Astrocyte of the cerebellum (primary cell): ENCODE measurements at regions not wholly inside any gene's neighbourhood (a gene's known extent, or its start where the extent isn't known, plus 50 kb on each side); places are given as distances from the start of the nearest gene placed in this dataset.

Experiments
- DNase-seq: peaks from one replicate; pipeline ENCODE4 v3.0.0-alpha.2; 2011; ENCODE audit warnings: low read depth
- H3K4me3 ChIP-seq: 2 replicates; pipeline ENCODE4 v1.5.1; 2011; ENCODE audit warnings: mild to moderate bottlenecking, low read depth, low read length, moderate library complexity
- in situ Hi-C: cut with HindIII; loops from 2 replicates; pipeline ENCODE4 v1.10.0; 2017; ENCODE audit warnings: low sequenced_read_pairs
- TF ChIP-seq, protein P1 (sequence below): IDR thresholded peaks from 2 replicates; pipeline ENCODE4 v1.5.1; 2012; ENCODE audit warnings: low read length, low read depth, moderate library complexity, mild to moderate bottlenecking; ENCODE audit errors: missing control alignments

DNA sequence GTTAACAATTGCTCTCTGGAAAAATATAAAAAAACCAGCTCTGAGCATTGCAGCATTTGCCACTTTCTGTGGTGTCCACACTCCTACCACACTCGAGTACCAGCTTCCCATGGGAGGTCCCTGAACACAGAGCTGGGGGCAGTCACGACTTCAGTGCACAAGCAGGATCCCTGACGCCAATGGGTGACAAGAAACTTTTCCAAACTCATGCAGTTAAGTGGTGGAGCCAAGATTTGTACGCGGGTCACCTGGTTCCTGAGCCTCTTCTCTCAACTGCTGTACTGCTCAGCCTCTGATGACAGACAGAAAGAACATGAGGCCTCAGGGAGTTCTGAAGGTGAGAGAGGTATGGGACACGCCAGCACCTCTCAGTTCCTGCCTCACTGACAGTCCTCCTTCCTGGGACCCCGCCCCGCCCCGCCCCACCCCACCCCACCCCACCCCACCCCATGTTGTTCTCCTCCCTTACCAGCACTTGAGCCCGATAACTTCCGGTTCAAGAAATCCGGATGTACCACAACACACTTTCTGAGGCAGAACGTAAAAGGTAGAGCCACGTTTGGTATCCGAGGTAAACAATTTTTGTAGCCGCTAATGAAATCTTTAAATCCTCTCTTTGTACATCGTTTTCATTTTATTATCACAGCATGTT, 287.6 kb downstream of the MYCN start:
- DNase-seq = no peak
- TF ChIP-seq, protein P1, sequence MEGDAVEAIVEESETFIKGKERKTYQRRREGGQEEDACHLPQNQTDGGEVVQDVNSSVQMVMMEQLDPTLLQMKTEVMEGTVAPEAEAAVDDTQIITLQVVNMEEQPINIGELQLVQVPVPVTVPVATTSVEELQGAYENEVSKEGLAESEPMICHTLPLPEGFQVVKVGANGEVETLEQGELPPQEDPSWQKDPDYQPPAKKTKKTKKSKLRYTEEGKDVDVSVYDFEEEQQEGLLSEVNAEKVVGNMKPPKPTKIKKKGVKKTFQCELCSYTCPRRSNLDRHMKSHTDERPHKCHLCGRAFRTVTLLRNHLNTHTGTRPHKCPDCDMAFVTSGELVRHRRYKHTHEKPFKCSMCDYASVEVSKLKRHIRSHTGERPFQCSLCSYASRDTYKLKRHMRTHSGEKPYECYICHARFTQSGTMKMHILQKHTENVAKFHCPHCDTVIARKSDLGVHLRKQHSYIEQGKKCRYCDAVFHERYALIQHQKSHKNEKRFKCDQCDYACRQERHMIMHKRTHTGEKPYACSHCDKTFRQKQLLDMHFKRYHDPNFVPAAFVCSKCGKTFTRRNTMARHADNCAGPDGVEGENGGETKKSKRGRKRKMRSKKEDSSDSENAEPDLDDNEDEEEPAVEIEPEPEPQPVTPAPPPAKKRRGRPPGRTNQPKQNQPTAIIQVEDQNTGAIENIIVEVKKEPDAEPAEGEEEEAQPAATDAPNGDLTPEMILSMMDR = no peak
- in situ Hi-C loops = no loop called here
- no peak overlapping the region for H3K4me3 ChIP-seq

DNA sequence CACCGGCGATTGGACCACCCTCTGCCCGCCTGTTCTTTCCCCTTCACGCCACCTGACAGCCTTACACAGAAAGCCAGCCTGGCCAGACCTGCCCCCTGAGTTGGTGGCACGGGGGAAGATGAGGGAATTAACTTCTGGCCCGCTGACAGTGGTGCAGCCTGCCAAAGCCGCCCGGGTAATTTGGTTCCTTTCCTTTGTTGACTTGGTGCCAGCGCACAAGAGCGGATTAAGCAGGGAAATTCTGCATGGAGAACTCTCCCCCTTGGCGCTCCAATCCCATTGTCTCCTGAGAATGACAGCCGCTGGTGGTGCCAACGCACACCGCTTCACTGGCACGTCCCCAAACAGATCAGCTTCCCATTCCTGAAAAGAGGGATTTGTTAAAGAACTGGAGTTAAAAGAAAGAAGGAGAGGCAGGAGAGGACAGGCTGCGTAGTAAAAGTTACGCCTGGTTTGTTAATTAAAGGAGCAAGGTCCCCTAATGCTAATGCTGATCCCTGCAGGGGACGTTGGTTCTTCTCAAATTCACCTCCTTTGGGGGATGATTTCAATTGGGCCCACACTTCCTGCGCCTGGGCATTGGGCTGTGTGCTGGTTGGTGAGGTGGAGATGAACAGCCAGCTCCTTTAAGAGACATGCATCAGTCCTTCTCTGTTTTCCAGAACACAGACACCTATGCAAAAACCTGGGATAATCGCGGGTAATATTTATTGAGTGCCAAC, 286.8 kb downstream of the MYCN start:
- no peak for DNase-seq
- in situ Hi-C loops = no loop called here
- TF ChIP-seq, protein P1 = no peak
- H3K4me3 ChIP-seq = no peak overlapping the region

DNA sequence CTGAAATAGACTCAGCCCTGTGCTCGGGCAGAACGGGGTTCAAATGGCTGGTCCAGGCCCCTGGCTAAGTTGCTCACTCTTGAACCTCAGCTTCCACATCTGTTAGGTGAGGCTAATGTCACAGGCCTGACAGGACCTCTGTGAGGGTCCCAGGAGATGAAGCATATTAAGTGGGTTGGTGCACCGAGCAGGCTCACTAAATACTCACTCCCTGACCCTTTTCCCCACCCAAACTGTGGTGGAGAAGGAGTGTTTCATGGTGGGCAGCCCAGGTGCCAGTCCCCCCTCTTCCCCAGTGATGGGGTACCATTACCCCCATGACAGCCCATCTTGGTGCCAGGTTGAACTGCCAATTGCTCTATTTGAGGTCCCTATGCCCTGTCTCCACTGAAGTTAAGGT, 286.0 kb downstream of the MYCN start:
- no peak overlapping the region for H3K4me3 ChIP-seq
- in situ Hi-C loops = no loop called here
- TF ChIP-seq, protein P1 = no peak
- no peak for DNase-seq

DNA sequence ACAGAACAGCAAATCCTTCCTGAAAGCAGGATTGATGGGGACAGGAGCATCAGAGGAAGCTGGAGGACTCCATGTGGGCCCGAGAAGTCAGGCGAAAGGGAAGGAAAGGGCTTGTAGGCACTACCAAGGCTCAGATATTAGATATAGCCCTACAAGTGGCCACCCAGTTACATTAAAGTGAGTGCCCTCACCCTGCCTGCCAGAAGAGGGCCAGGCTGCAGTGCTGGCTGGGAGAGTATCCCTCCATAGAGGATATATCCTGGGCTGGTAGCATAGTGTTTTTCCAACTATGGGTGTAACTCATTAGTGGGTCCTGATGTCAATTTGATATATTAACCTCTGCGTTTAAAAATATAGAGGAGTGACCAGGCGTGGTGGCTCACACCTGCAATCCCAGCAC, 285.2 kb downstream of the MYCN start:
- TF ChIP-seq, protein P1 = no peak
- in situ Hi-C loops = no loop called here
- H3K4me3 ChIP-seq = no peak overlapping the region
- DNase-seq = no peak

DNA sequence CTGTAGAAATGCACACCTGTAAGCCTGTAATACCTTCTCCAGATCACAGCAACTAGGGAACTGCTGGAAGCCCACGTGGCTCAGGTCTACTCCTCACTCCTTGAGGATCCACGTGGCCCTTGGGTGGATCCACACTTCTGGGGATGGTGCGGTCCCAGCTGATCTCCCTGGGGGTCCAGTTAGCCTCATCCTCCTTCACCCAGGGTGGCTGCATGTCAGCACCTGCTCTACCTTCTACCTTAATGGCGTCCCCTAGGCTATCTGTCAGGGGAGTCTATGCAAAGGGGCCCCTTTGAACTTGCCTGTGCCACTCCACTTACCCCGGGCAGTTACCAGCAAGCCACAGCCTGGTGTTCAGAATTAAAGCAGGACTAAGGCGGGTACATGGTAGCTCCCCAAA, 284.7 kb downstream of the MYCN start:
- DNase-seq = no peak
- in situ Hi-C loops = no loop called here
- no peak overlapping the region for H3K4me3 ChIP-seq
- TF ChIP-seq, protein P1 = no peak

DNA sequence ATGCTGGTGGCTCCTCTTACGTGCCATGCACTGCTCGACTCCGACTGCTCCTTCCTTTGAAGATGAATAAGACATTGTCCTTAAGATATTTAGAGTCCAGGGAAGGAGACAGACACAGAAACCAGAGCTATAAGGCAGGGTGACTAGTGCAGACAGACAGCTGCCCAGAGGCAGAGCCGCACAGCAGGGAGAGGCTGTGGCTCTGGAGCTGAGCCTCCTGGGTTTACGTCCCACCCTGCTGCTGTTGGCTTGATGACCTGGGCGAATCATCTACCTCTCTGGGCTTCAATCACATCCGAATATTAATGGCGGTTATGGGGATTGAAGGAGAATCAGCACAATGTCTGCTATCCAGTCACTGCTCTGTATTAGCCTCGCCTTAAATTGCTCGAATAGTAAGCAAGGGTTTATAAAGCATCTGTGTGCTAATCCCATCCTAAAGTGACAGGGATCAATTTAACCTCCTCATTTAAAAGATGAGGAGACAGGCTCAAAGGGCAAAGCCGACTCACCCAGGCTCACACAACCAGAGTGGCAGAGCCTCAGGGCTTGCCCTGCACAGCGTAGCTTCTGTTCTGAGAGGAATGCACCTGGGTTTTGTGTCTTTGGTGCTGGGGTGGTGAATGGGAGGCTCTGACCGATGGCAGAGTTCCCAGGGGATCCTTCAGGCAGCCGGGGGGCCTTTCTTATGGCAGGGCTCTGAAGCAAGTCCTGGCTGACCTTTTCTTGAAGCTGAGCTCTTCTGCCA, 284.1 kb downstream of the MYCN start:
- in situ Hi-C loops = no loop called here
- no peak overlapping the region for H3K4me3 ChIP-seq
- no peak for DNase-seq
- TF ChIP-seq, protein P1 = no peak
